ENCODE measurements at regions not wholly inside any gene's neighbourhood (a gene's known extent, or its start where the extent isn't known, plus 50 kb on each side); places are given as distances from the start of the nearest gene placed in this dataset.

DNA sequence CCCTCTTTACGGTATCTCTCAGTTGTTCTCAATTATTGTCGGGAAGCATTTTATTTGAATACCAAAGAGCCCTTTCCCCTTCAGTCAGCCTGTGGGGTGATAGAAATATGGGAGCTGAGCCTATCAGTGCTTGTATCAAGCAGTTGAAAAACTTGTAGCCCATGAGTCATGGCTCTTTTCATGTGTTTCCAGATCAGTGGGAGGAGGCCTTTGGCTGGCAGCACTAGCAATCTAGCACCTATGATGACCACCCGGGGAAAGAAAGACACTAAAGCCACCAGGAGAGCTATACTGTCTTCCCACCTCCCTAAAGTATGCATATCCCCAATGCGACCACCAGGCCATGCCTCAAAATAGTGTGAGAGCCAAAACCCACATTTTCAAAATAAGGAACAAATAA, 696.9 kb upstream of the C9orf72 start:
- Histone ChIP-seq H4K20me1 (replicated peaks; ENCODE audit: control insufficient read depth, insufficient read depth, low read length) (no peaks in the 10 kb centered on the region), H3K27ac (ENCODE audit: extremely low read depth, low read depth, low read length) (no peak overlapping the region), H3K9me1 (ENCODE audit: control insufficient read depth, insufficient read depth, low read length) (no peaks in the 10 kb centered on the region), H3K4me1 (replicated peaks in 1 of 2; ENCODE audit: control insufficient read depth in 2 of 2, insufficient read depth in 2 of 2, low read length in 2 of 2) (no peaks in the 10 kb centered on the region), H3K4me2 (ENCODE audit: insufficient read depth, low read length) (no peak overlapping the region), H3K36me3 (ENCODE audit: control insufficient read depth, insufficient read depth, low read length) (no peaks in the 10 kb centered on the region), H3K9me3 (replicated peaks; ENCODE audit: control insufficient read depth, insufficient read depth, low read depth, low read length) (no peaks in the 10 kb centered on the region), H3K79me2 (ENCODE audit: control insufficient read depth, insufficient read depth, low read length) (no peaks in the 10 kb centered on the region), H3K27me3 (ENCODE audit: control insufficient read depth in 2 of 2, insufficient read depth in 2 of 2, low read length in 2 of 2) (no peaks in the 10 kb centered on the region), H2AFZ (ENCODE audit: low read depth, low read length) (no peak overlapping the region), H3K4me3 (no peak overlapping the region), H3K9ac (ENCODE audit: insufficient read depth in 1 of 2, low read depth in 2 of 2, low read length in 2 of 2) (no peak overlapping the region)
- no peak for ATAC-seq
- no peak for DNase-seq (ENCODE audit: extremely low read depth in 1 of 4, low spot score in 3 of 4)
- BruUV-seq (replicated peaks), result no TSS peak
- TF ChIP-seq, protein P1, sequence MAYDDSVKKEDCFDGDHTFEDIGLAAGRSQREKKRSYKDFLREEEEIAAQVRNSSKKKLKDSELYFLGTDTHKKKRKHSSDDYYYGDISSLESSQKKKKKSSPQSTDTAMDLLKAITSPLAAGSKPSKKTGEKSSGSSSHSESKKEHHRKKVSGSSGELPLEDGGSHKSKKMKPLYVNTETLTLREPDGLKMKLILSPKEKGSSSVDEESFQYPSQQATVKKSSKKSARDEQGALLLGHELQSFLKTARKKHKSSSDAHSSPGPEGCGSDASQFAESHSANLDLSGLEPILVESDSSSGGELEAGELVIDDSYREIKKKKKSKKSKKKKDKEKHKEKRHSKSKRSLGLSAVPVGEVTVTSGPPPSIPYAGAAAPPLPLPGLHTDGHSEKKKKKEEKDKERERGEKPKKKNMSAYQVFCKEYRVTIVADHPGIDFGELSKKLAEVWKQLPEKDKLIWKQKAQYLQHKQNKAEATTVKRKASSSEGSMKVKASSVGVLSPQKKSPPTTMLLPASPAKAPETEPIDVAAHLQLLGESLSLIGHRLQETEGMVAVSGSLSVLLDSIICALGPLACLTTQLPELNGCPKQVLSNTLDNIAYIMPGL (CRISPR knock-in tag; IDR thresholded peaks at IDR 0.05), result no peak
- no peak for TF ChIP-seq CREM (IDR thresholded peaks at IDR 0.05; ENCODE audit: low read depth)
- no peak for TF ChIP-seq MTF1 (CRISPR knock-in tag; IDR thresholded peaks at IDR 0.05; ENCODE audit: borderline replicate concordance)
- no peak for TF ChIP-seq ZSCAN29 (IDR thresholded peaks at IDR 0.05)
- in situ Hi-C loops (cut with MboI) (no loop called here), intact Hi-C loops (cut with micrococcal nuclease) (no loop called here)
- no peak for FAIRE-seq
- ChIA-PET POLR2A (no interaction called here), CTCF (ENCODE audit: low intra/inter-chr PET ratio) (no interaction called here)
- WGBS (ENCODE audit: insufficient coverage, low coverage, missing lambda C conversion rate), result 0% methylated on average over 1 of the region's 4 CpGs

DNA sequence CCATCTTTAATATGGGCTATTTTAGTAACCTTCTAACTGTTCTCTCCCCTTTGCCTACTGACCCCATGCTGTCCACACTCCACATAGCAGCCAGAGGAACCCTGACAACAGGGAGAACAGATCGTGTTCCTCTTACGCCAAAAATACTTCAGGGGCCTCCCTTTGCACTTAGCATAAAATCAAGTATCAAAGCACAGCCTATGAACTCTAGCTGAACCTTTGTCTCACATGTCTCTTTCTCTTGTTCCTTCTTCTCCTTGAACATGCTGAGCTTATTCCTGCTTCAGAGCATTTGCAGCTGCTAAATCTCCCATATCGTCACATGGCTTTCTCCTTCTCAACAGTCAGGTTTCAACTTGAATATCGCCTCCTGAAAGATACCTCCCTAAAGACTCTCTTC, 698.8 kb upstream of the C9orf72 start:
- BruUV-seq (replicated peaks), result no TSS peak
- CTCF ChIA-PET (ENCODE audit: low intra/inter-chr PET ratio), result no interaction called here
- no peak for ATAC-seq
- 0% methylated on average over 2 of the region's 4 CpGs for WGBS (ENCODE audit: insufficient coverage, low coverage, missing lambda C conversion rate)
- H3K4me1 ChIP-seq (replicated peaks in 1 of 2; ENCODE audit: control insufficient read depth in 2 of 2, insufficient read depth in 2 of 2, low read length in 2 of 2), result no peaks in the 10 kb centered on the region
- intact Hi-C loops (cut with micrococcal nuclease) (no loop called here), in situ Hi-C loops (cut with MboI) (no loop called here)
- no peak overlapping the region for H3K4me2 ChIP-seq (ENCODE audit: insufficient read depth, low read length)
- no peaks in the 10 kb centered on the region for H4K20me1 ChIP-seq (replicated peaks; ENCODE audit: control insufficient read depth, insufficient read depth, low read length)
- no peak for DNase-seq (ENCODE audit: extremely low read depth in 1 of 4, low spot score in 3 of 4)
- no peak overlapping the region for H3K9ac ChIP-seq (ENCODE audit: insufficient read depth in 1 of 2, low read depth in 2 of 2, low read length in 2 of 2)
- POLR2A ChIA-PET, result no interaction called here
- H3K79me2 ChIP-seq (ENCODE audit: control insufficient read depth, insufficient read depth, low read length), result no peaks in the 10 kb centered on the region
- H2AFZ ChIP-seq (ENCODE audit: low read depth, low read length), result no peak overlapping the region
- H3K4me3 ChIP-seq, result no peak overlapping the region
- no peaks in the 10 kb centered on the region for H3K36me3 ChIP-seq (ENCODE audit: control insufficient read depth, insufficient read depth, low read length)
- no peak overlapping the region for H3K27ac ChIP-seq (ENCODE audit: extremely low read depth, low read depth, low read length)
- H3K9me3 ChIP-seq (replicated peaks; ENCODE audit: control insufficient read depth, insufficient read depth, low read depth, low read length), result no peaks in the 10 kb centered on the region
- H3K27me3 ChIP-seq (ENCODE audit: control insufficient read depth in 2 of 2, insufficient read depth in 2 of 2, low read length in 2 of 2), result no peaks in the 10 kb centered on the region
- no peak for FAIRE-seq
- H3K9me1 ChIP-seq (ENCODE audit: control insufficient read depth, insufficient read depth, low read length), result no peaks in the 10 kb centered on the region
- TF ChIP-seq BRF1 (IDR thresholded peaks at IDR 0.05; ENCODE audit: borderline replicate concordance, extremely low read depth, insufficient read length), result no peak
- TF ChIP-seq, protein P2, sequence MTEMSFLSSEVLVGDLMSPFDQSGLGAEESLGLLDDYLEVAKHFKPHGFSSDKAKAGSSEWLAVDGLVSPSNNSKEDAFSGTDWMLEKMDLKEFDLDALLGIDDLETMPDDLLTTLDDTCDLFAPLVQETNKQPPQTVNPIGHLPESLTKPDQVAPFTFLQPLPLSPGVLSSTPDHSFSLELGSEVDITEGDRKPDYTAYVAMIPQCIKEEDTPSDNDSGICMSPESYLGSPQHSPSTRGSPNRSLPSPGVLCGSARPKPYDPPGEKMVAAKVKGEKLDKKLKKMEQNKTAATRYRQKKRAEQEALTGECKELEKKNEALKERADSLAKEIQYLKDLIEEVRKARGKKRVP (CRISPR knock-in tag; IDR thresholded peaks at IDR 0.05), result no peak

All from K562 (cell line).